Stomach (tissue), 8 donors: ENCODE measurements at regions not wholly inside any gene's neighbourhood (a gene's known extent, or its start where the extent isn't known, plus 50 kb on each side); places are given as distances from the start of the nearest gene placed in this dataset.
A peak's percentile ranks its signal among the peaks of the same experiment; 100 is the strongest.

Experiments used
- DNase-seq, 2 donors: peaks; one replicate each; pipeline versions ENCODE4 v3.0.0 to v3.0.0-alpha.2; 2013 to 2019
- H3K27ac ChIP-seq, 5 donors: fragments of 200-600 bp in 4 of 5; sonication (generic) in 4 of 5; one replicate each; pipeline ENCODE4 v1.5.1; 2013 to 2019; ENCODE audit warnings: mild to moderate bottlenecking in 1 of 5, moderate library complexity in 1 of 5
- H3K27me3 ChIP-seq, 3 donors: fragments of 200-600 bp; sonication (generic); one replicate each; pipeline ENCODE4 v1.5.1; 2017 to 2019; ENCODE audit warnings: mixed run types in 1 of 3
- H3K36me3 ChIP-seq, 4 donors: fragments of 200-600 bp; sonication (generic); 1 replicate in 3 of 4; 2 replicates in 1 of 4; pipeline ENCODE4 v1.5.1; 2016 to 2019
- H3K4me1 ChIP-seq, 4 donors: fragments of 200-600 bp; sonication (generic); one replicate each; pipeline ENCODE4 v1.5.1; 2016 to 2019
- H3K4me3 ChIP-seq, 4 donors: fragments of 200-600 bp; sonication (generic) in 3 of 4; one replicate each; pipeline ENCODE4 v1.5.1; 2016 to 2019; ENCODE audit warnings: mild to moderate bottlenecking in 1 of 4
- H3K9me3 ChIP-seq, 4 donors: fragments of 200-600 bp; sonication (generic); one replicate each; pipeline ENCODE4 v1.5.1; 2016 to 2019
- CTCF ChIP-seq, 7 experiments: fragments of 450-650 bp in 4 of 7; fragments of 200-600 bp in 3 of 7; sonication (generic) in 3 of 7; IDR thresholded peaks; one replicate each; pipeline ENCODE4 v1.5.1; 2016 to 2019; ENCODE audit warnings: antibody characterized with exemption in 7 of 7, control low read depth in 2 of 7, mild to moderate bottlenecking in 1 of 7
- EP300 ChIP-seq: sonication (generic); formaldehyde crosslinking; IDR thresholded peaks from one replicate; pipeline ENCODE4 v1.6.1; 2017; ENCODE audit warnings: antibody characterized with exemption
- POLR2A ChIP-seq, 4 donors: fragments of 450-650 bp; IDR thresholded peaks; one replicate each; pipeline ENCODE4 v1.6.1; 2016; ENCODE audit warnings: antibody characterized with exemption in 4 of 4, control low read depth in 2 of 4, mild to moderate bottlenecking in 1 of 4, moderate library complexity in 1 of 4
- POLR2AphosphoS5 ChIP-seq, 3 donors: sonication (generic); formaldehyde crosslinking; IDR thresholded peaks; one replicate each; pipeline ENCODE4 v1.6.1; 2016; ENCODE audit warnings: antibody characterized with exemption in 3 of 3
- WGBS, 5 donors: extraction: QIAGEN DNeasy Blood & Tissue Kit in 3 of 5; methylation state at CpG; one replicate each; pipeline versions ENCODE4 v1.1.5 to v1.1.7; 2013 to 2018; 5-methylcytosine and 5-hydroxymethylcytosine counted together
- intact Hi-C: fragments of 100-400 bp; cut with DNase I; formaldehyde crosslinking; loops from one replicate; pipeline ENCODE4 v1.15.1; 2023; ENCODE audit warnings: low total_unique reads
- donor health status: healthy with polysubstance abuse.
- donor health status: Bipolar disorder and iron deficiency.
- donor health status: healthy.

GRCh38 chr1:30484668-30485067, 238.7 kb downstream of the MATN1 start:
- DNase-seq: no peak
- no peaks in the 10 kb centered on the region for H3K4me1 ChIP-seq
- WGBS, 5 donors: 60 to 84% (median 80%) methylated on average over 1 of the region's 1 CpG
- peaks cover 0 to 14% (median 0%) of the 10 kb centered on the region in 3 donors for H3K27me3 ChIP-seq
- no peaks in the 10 kb centered on the region for H3K36me3 ChIP-seq
- no peak overlapping the region for H3K4me3 ChIP-seq
- no peak for TF ChIP-seq POLR2A (IDR thresholded peaks at IDR 0.05)
- TF ChIP-seq POLR2AphosphoS5 (IDR thresholded peaks at IDR 0.05): no peak
- no peak for TF ChIP-seq CTCF (IDR thresholded peaks at IDR 0.05)
- no peak for TF ChIP-seq EP300
- peaks cover 26 to 43% (median 38%) of the 10 kb centered on the region in 4 donors for H3K9me3 ChIP-seq
- intact Hi-C loops: no loop called here
- no peak overlapping the region for H3K27ac ChIP-seq

GRCh38 chr1:30479575-30479974, 243.8 kb downstream of the MATN1 start:
- Histone ChIP-seq H3K4me3 (no peak overlapping the region), H3K27me3 (peaks cover 0 to 3% (median 0%) of the 10 kb centered on the region in 3 donors), H3K36me3 (no peaks in the 10 kb centered on the region), H3K4me1 (no peaks in the 10 kb centered on the region), H3K9me3 (peaks cover 26 to 43% (median 38%) of the 10 kb centered on the region in 4 donors), H3K27ac (no peak overlapping the region)
- intact Hi-C loops: no loop called here
- TF ChIP-seq CTCF (IDR thresholded peaks at IDR 0.05) (no peak), POLR2AphosphoS5 (IDR thresholded peaks at IDR 0.05) (no peak), POLR2A (IDR thresholded peaks at IDR 0.05) (no peak), EP300 (no peak)
- WGBS, 5 donors: 78 to 87% (median 80%) methylated on average over 6 to 7 of the region's 7 CpGs
- DNase-seq: peak in 1 of 2 donors; percentile 4

GRCh38 chr1:30478799-30479563, 244.4 kb downstream of the MATN1 start:
- peak in 1 of 2 donors; percentile 11 for DNase-seq
- Histone ChIP-seq H3K27me3 (no peaks in the 10 kb centered on the region), H3K27ac (no peak overlapping the region), H3K9me3 (peaks cover 26 to 42% (median 38%) of the 10 kb centered on the region in 4 donors), H3K4me1 (no peaks in the 10 kb centered on the region), H3K36me3 (no peaks in the 10 kb centered on the region), H3K4me3 (no peak overlapping the region)
- 77 to 86% (median 80%) methylated on average over 5 to 12 of the region's 13 CpGs for WGBS, 5 donors
- intact Hi-C loops: no loop called here
- TF ChIP-seq EP300 (no peak), POLR2AphosphoS5 (IDR thresholded peaks at IDR 0.05) (no peak), POLR2A (IDR thresholded peaks at IDR 0.05) (no peak), CTCF (IDR thresholded peaks at IDR 0.05) (no peak)

- no peak for TF ChIP-seq CTCF (IDR thresholded peaks at IDR 0.05)
- H3K36me3 ChIP-seq: no peaks in the 10 kb centered on the region
- peak in 1 of 2 donors; percentile 13 for DNase-seq
- H3K27ac ChIP-seq: no peak overlapping the region
- H3K27me3 ChIP-seq: no peaks in the 10 kb centered on the region
- no peak overlapping the region for H3K4me3 ChIP-seq
- intact Hi-C loops: no loop called here
- 80 to 86% (median 82%) methylated on average over 6 of the region's 6 CpGs for WGBS, 5 donors
- H3K4me1 ChIP-seq: no peaks in the 10 kb centered on the region
- H3K9me3 ChIP-seq: peaks cover 26 to 36% (median 34%) of the 10 kb centered on the region in 4 donors
Measured at GRCh38 chr1:30478283-30478682, 245.1 kb downstream of the MATN1 start.
